HFF-Myc (cell line): ENCODE measurements at regions not wholly inside any gene's neighbourhood (a gene's known extent, or its start where the extent isn't known, plus 50 kb on each side); places are given as distances from the start of the nearest gene placed in this dataset.
A peak's percentile ranks its signal among the peaks of the same experiment; 100 is the strongest.
"Not testable (repeated sequence)": the region's sequence is repeated elsewhere in the genome, so short reads cannot be mapped to it uniquely, and the experiment has no call there.

Experiments
- DNase-seq: peaks from one replicate; pipeline ENCODE4 v3.0.0-alpha.2; 2011; ENCODE audit warnings: low read depth; ENCODE audit errors: extremely low read depth
- H3K4me3 ChIP-seq: replicated peaks from 2 replicates; pipeline ENCODE4 v1.5.1; 2011; ENCODE audit warnings: low read depth, mild to moderate bottlenecking, control low read depth, low read length
- CTCF ChIP-seq: IDR thresholded peaks from 2 replicates; pipeline ENCODE4 v1.5.1; 2012; ENCODE audit warnings: mild to moderate bottlenecking, low read depth, low read length, control low read depth; ENCODE audit errors: missing control alignments

GRCh38 chrX:116317409-116317808 lies 119.0 kb upstream of the SLC6A14 start:
- H3K4me3 ChIP-seq, result no peak overlapping the region
- no peak for TF ChIP-seq CTCF

GRCh38 chrX:116318672-116319071 lies 117.7 kb upstream of the SLC6A14 start:
- no peak overlapping the region for H3K4me3 ChIP-seq
- TF ChIP-seq CTCF, result no peak
- no peak for DNase-seq

More at GRCh38 chrX:116317409-116317808, 119.0 kb upstream of the SLC6A14 start:
- peak; percentile 0 for DNase-seq

GRCh38 chrX:116321711-116322110 lies 114.7 kb upstream of the SLC6A14 start:
- no peak for TF ChIP-seq CTCF
- no peak for DNase-seq
- H3K4me3 ChIP-seq, result no peak overlapping the region

- not testable (repeated sequence) for H3K4me3 ChIP-seq, DNase-seq
Observed at GRCh38 chrX:116332026-116332425, 104.4 kb upstream of the SLC6A14 start.

DNA sequence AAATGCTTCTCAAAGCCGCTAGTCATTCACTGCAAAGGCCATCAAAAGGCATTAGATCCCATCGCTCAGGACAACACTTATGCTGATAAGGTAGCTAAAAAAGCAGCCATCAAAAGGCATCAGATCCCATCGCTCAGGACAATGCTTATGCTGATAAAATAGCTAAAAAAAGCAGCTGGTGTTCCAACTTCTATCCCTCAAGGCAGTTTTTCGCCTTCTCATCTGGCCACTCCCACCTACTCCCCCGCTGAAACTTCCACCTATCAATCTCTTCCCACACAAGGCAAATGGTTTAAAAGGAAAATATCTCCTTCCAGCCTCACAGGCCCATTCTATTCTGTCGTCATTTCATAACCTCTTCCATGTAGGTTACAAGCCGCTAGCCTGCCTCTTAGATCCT lies 101.6 kb upstream of the SLC6A14 start:
- not testable (repeated sequence) for H3K4me3 ChIP-seq, DNase-seq

DNA sequence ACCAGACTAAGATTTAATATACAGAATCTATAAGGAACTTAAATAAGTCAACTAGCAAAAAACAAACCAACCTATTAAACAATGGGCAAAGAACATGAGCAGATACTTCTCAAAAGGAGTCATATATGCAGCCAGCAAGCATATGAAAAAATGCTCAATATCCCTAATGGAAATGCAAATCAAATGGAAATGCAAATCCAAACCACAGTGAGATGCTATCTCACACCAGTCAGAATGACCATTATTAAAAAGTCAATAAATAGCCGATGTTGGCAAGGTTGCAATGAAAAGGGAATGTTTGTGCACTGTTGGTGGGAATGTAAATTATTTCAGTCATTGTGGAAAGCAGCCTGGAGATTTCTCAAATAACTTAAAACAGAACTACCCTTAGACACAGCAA lies 97.0 kb upstream of the SLC6A14 start:
- no peak for TF ChIP-seq CTCF
- H3K4me3 ChIP-seq, result no peak overlapping the region
- DNase-seq, result no peak

- no peak for DNase-seq
- no peak for TF ChIP-seq CTCF
Observed at GRCh38 chrX:116342903-116343302, 93.5 kb upstream of the SLC6A14 start.

DNA sequence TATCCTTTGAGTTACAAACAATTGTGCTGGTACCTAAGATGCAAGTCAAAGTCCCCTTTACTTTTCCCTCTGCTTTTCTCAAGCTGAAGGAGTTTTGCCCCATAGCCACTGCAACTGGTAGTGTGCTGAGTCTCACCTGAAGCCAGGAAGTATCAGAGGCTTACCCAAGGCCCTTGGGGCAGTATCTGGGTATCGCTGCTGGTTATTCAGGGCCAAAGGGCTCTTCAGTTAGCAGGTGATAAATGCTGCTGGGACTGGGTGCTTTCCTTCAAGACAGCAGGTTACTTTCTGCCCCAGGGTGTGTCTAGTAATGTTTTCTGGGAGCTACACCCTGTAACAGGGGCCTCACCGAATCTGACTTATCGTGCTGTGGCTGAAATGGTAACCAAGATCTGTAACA lies 90.4 kb upstream of the SLC6A14 start:
- no peak overlapping the region for H3K4me3 ChIP-seq
- no peak for DNase-seq
- no peak for TF ChIP-seq CTCF

More at GRCh38 chrX:116342903-116343302, 93.5 kb upstream of the SLC6A14 start:
- no peak overlapping the region for H3K4me3 ChIP-seq
